MCF 10A (cell line): ENCODE measurements at regions not wholly inside any gene's neighbourhood (a gene's known extent, or its start where the extent isn't known, plus 50 kb on each side); places are given as distances from the start of the nearest gene placed in this dataset.

Experiments
- BruUV-seq: library from RNA; stranded (reverse); fragments of 400-500 nt; replicated peaks from 2 replicates; lab custom pipeline; 2021; lab: Mats Ljungman, UMichigan
- CTCF ChIA-PET: fragments of 300-600 bp; sonication (Branson Sonifier 250); formaldehyde crosslinking; extraction: SDS; loops from one replicate; lab custom pipeline; 2021; ENCODE audit warnings: antibody characterized with exemption, inconsistent platforms; lab: Yijun Ruan, JAX
- POLR2A ChIA-PET: fragments of 300-600, 350-650 bp; sonication (Branson Sonifier 250); formaldehyde crosslinking; extraction: SDS; loops from one replicate; lab custom pipeline; 2020; ENCODE audit warnings: antibody characterized with exemption, inconsistent platforms; lab: Yijun Ruan, JAX
- DNase-seq: peaks from one replicate; pipeline ENCODE4 v3.0.0-alpha.2; 2018; ENCODE audit not compliant: unreplicated experiment
- H3K27ac Mint-ChIP-seq: one replicate; pipeline ENCODE4 v1.8.0; 2022; ENCODE audit warnings: mild to moderate bottlenecking, low read depth, mixed read lengths; ENCODE audit not compliant: unreplicated experiment
- H3K27me3 Mint-ChIP-seq: one replicate; pipeline ENCODE4 v1.8.0; 2022; ENCODE audit warnings: mixed read lengths; ENCODE audit not compliant: insufficient read depth, unreplicated experiment
- H3K36me3 Mint-ChIP-seq: one replicate; pipeline ENCODE4 v1.8.0; 2022; ENCODE audit warnings: mild to moderate bottlenecking, moderate library complexity, mixed read lengths; ENCODE audit not compliant: insufficient read depth, unreplicated experiment
- H3K4me1 Mint-ChIP-seq: one replicate; pipeline ENCODE4 v1.8.0; 2022; ENCODE audit warnings: mixed read lengths; ENCODE audit not compliant: insufficient read depth, unreplicated experiment
- H3K4me3 Mint-ChIP-seq: one replicate; pipeline ENCODE4 v1.8.0; 2022; ENCODE audit warnings: mild to moderate bottlenecking, moderate library complexity, mixed read lengths; ENCODE audit not compliant: unreplicated experiment
- H3K9me3 Mint-ChIP-seq: one replicate; pipeline ENCODE4 v1.8.0; 2022; ENCODE audit warnings: mixed read lengths; ENCODE audit not compliant: unreplicated experiment
- CTCF ChIP-seq: fragments of 200-600 bp; IDR thresholded peaks from one replicate; pipeline ENCODE4 v1.8.0; 2022; ENCODE audit warnings: antibody characterized with exemption, mild to moderate bottlenecking; ENCODE audit not compliant: unreplicated experiment
- intact Hi-C: fragments of 100-400 bp; cut with micrococcal nuclease; formaldehyde crosslinking; loops from 2 replicates; pipeline ENCODE4 v1.14.1; 2022

- ChIA-PET POLR2A (interaction anchor here (0.9 to 1.9 kb wide), 2 partner anchors 12 to 54 kb away, joined by 3 to 5 read pairs; no protein-coding TSS in a partner anchor), CTCF (interaction anchor here (0.6 to 1.1 kb wide), 3 partner anchors 56 to 1009 kb away, joined by 3 to 4 read pairs (median 4); no protein-coding TSS in a partner anchor)
- Mint-ChIP-seq H3K9me3 (no peaks in the 10 kb centered on the region), H3K27me3 (no peaks in the 10 kb centered on the region), H3K36me3 (no peaks in the 10 kb centered on the region), H3K27ac (no peak overlapping the region), H3K4me3 (no peak overlapping the region), H3K4me1 (no peaks in the 10 kb centered on the region)
- BruUV-seq: no TSS peak
- intact Hi-C loops: no loop called here
- no peak for DNase-seq
- TF ChIP-seq CTCF: no peak
Observed at GRCh38 chr10:89869592-89870156, 168.3 kb downstream of the KIF20B start.

- intact Hi-C loops: no loop called here
- Mint-ChIP-seq H3K9me3 (peaks cover 8% of the 10 kb centered on the region), H3K27ac (no peak overlapping the region), H3K36me3 (no peaks in the 10 kb centered on the region), H3K4me1 (no peaks in the 10 kb centered on the region), H3K27me3 (no peaks in the 10 kb centered on the region), H3K4me3 (no peak overlapping the region)
- no TSS peak for BruUV-seq
- ChIA-PET POLR2A (interaction anchor here (0.7 kb wide), 1 partner anchor 672 kb away, joined by 3 read pairs; no protein-coding TSS in a partner anchor), CTCF (no interaction called here)
- no peak for DNase-seq
- TF ChIP-seq CTCF: no peak
Observed at GRCh38 chr10:89870936-89871335, 169.5 kb downstream of the KIF20B start.

DNA sequence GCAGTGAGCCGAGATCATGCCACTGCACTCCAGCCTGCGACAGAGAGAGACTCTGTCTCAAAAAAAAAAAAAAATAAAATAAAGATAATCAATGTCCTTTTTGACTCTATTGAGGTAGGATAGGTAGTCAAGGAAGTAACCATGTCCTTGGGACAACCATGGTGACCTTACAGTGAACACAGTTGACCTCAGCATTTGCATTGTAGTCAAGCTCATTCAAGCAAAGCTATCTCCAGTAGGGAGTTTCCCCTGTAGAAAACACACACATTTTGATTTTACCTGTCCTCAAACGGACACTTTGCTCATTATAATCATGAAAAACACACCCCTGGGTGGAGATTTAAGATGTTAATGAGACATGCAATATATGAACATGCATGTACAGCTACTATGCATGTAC is 171.7 kb downstream of the KIF20B start:
- H3K4me1 Mint-ChIP-seq: no peaks in the 10 kb centered on the region
- intact Hi-C loops: no loop called here
- CTCF ChIA-PET: no interaction called here
- TF ChIP-seq CTCF: no peak
- POLR2A ChIA-PET: no interaction called here
- H3K27ac Mint-ChIP-seq: no peak overlapping the region
- no TSS peak for BruUV-seq
- H3K36me3 Mint-ChIP-seq: no peaks in the 10 kb centered on the region
- DNase-seq: no peak
- H3K9me3 Mint-ChIP-seq: peaks cover 8% of the 10 kb centered on the region
- no peak overlapping the region for H3K4me3 Mint-ChIP-seq
- no peaks in the 10 kb centered on the region for H3K27me3 Mint-ChIP-seq

- no peaks in the 10 kb centered on the region for H3K36me3 Mint-ChIP-seq
- no peak for TF ChIP-seq CTCF
- no TSS peak for BruUV-seq
- no peak overlapping the region for H3K27ac Mint-ChIP-seq
- intact Hi-C loops: no loop called here
- H3K4me3 Mint-ChIP-seq: no peak overlapping the region
- peaks cover 14% of the 10 kb centered on the region for H3K9me3 Mint-ChIP-seq
- ChIA-PET CTCF (no interaction called here), POLR2A (no interaction called here)
- no peaks in the 10 kb centered on the region for H3K4me1 Mint-ChIP-seq
- no peaks in the 10 kb centered on the region for H3K27me3 Mint-ChIP-seq
- no peak for DNase-seq
Observed at GRCh38 chr10:89875557-89875956, 174.2 kb downstream of the KIF20B start.
